ENCODE measurements at regions not wholly inside any gene's neighbourhood (a gene's known extent, or its start where the extent isn't known, plus 50 kb on each side); places are given as distances from the start of the nearest gene placed in this dataset.

DNA sequence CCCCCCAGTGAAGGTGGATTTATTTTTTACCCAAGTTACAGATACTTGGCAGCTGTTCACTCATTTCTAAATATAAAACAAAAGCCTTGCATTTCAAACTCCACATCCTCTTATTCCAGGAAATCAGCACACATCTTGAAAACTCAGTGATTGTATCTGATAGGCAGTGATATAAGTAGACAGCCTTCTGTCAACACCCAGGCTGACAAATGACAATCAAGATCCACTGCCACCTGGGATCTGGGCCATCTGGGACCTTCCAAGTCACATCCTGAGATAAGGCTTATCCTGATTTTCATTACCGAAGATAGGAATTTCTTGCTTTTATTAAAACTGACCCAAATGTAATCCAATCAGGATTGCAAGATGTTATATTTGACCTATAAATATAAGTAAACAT lies 201.3 kb upstream of the PUM3 start:
- Histone ChIP-seq H3K27ac (no peak overlapping the region), H3K9me2 (replicated peaks; ENCODE audit: insufficient read depth) (no peaks in the 10 kb centered on the region), H3K4me3 (no peak overlapping the region), H4K20me1 (ENCODE audit: insufficient read depth, poor library complexity, severe bottlenecking) (no peaks in the 10 kb centered on the region), H3K9me3 (ENCODE audit: low read depth) (no peaks in the 10 kb centered on the region), H3K79me2 (no peaks in the 10 kb centered on the region), H3K4me2 (no peak overlapping the region), H3K4me1 (ENCODE audit: insufficient read depth) (no peaks in the 10 kb centered on the region), H3K36me3 (replicated peaks; ENCODE audit: insufficient read depth, low read depth) (no peaks in the 10 kb centered on the region), H3K27me3 (no peaks in the 10 kb centered on the region), H2AFZ (no peak overlapping the region)
- DNase-seq (ENCODE audit: low spot score), result no peak
- TF ChIP-seq, protein P1, sequence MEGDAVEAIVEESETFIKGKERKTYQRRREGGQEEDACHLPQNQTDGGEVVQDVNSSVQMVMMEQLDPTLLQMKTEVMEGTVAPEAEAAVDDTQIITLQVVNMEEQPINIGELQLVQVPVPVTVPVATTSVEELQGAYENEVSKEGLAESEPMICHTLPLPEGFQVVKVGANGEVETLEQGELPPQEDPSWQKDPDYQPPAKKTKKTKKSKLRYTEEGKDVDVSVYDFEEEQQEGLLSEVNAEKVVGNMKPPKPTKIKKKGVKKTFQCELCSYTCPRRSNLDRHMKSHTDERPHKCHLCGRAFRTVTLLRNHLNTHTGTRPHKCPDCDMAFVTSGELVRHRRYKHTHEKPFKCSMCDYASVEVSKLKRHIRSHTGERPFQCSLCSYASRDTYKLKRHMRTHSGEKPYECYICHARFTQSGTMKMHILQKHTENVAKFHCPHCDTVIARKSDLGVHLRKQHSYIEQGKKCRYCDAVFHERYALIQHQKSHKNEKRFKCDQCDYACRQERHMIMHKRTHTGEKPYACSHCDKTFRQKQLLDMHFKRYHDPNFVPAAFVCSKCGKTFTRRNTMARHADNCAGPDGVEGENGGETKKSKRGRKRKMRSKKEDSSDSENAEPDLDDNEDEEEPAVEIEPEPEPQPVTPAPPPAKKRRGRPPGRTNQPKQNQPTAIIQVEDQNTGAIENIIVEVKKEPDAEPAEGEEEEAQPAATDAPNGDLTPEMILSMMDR (IDR thresholded peaks at IDR 0.05; ENCODE audit: poor library complexity), result no peak
- no peak for TF ChIP-seq EZH2 (IDR thresholded peaks at IDR 0.05; ENCODE audit: borderline replicate concordance)
- no peak for TF ChIP-seq EZH2phosphoT487 (IDR thresholded peaks at IDR 0.05; ENCODE audit: low read depth, severe bottlenecking, unreplicated experiment)
- 80% methylated on average over 1 of the region's 1 CpG for WGBS (ENCODE audit: low lambda C conversion rate, missing lambda C conversion rate)

DNA sequence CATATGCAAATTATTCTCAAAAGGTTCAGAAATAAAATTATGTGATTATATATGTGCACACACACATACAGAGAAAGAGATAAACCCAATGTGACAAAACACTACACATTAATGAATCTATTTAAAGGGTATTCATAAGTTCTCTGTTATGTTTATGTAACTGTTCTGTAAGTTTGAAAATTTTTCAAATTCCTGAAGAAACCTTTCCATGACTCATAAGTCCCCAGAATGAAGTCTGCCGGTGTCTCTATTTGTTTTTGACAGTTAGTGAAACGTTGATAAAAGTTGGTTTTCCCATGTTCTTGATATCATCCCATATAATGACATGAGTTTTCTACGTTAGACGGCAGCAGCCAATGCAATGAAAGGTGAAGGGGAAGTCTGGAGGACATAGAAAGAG lies 199.5 kb upstream of the PUM3 start:
- WGBS (ENCODE audit: low lambda C conversion rate, missing lambda C conversion rate), result 69% methylated on average over 4 of the region's 4 CpGs
- no peak for DNase-seq (ENCODE audit: low spot score)
- Histone ChIP-seq H3K27ac (no peak overlapping the region), H3K4me1 (ENCODE audit: insufficient read depth) (no peaks in the 10 kb centered on the region), H2AFZ (no peak overlapping the region), H3K27me3 (no peaks in the 10 kb centered on the region), H3K79me2 (no peaks in the 10 kb centered on the region), H4K20me1 (ENCODE audit: insufficient read depth, poor library complexity, severe bottlenecking) (no peaks in the 10 kb centered on the region), H3K9me2 (replicated peaks; ENCODE audit: insufficient read depth) (no peaks in the 10 kb centered on the region), H3K4me3 (no peak overlapping the region), H3K9me3 (ENCODE audit: low read depth) (no peaks in the 10 kb centered on the region), H3K4me2 (no peak overlapping the region), H3K36me3 (replicated peaks; ENCODE audit: insufficient read depth, low read depth) (no peaks in the 10 kb centered on the region)
- TF ChIP-seq, protein P1 (IDR thresholded peaks at IDR 0.05; ENCODE audit: poor library complexity), result no peak
- TF ChIP-seq EZH2 (IDR thresholded peaks at IDR 0.05; ENCODE audit: borderline replicate concordance) (no peak), EZH2phosphoT487 (IDR thresholded peaks at IDR 0.05; ENCODE audit: low read depth, severe bottlenecking, unreplicated experiment) (no peak)

DNA sequence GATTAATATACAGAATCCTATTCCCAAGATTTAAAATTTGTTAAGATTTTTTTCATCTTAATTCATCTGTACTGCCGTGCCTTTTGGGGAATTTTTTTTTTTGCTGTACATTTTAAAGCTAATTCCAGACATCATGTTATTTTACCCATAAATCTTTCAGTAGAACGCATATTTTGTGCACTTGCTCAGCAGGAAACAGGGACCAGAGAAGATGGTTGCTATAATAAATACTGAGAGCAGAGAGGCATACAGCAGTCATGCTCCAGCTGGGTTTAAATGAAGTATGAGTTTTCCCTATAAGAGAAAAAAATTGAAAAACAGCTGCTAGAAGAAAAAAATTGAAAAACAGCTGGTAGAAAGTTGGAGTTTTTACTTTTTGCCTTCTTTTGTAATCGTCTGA lies 196.9 kb upstream of the PUM3 start:
- H3K4me3 ChIP-seq, result no peak overlapping the region
- H3K9me3 ChIP-seq (ENCODE audit: low read depth), result no peaks in the 10 kb centered on the region
- no peak overlapping the region for H2AFZ ChIP-seq
- no peak overlapping the region for H3K27ac ChIP-seq
- no peaks in the 10 kb centered on the region for H3K4me1 ChIP-seq (ENCODE audit: insufficient read depth)
- no peak overlapping the region for H3K4me2 ChIP-seq
- DNase-seq (ENCODE audit: low spot score), result no peak
- H4K20me1 ChIP-seq (ENCODE audit: insufficient read depth, poor library complexity, severe bottlenecking), result no peaks in the 10 kb centered on the region
- H3K9me2 ChIP-seq (replicated peaks; ENCODE audit: insufficient read depth), result no peaks in the 10 kb centered on the region
- H3K36me3 ChIP-seq (replicated peaks; ENCODE audit: insufficient read depth, low read depth), result no peaks in the 10 kb centered on the region
- no peak for TF ChIP-seq EZH2phosphoT487 (IDR thresholded peaks at IDR 0.05; ENCODE audit: low read depth, severe bottlenecking, unreplicated experiment)
- no peak for TF ChIP-seq EZH2 (IDR thresholded peaks at IDR 0.05; ENCODE audit: borderline replicate concordance)
- TF ChIP-seq, protein P1 (IDR thresholded peaks at IDR 0.05; ENCODE audit: poor library complexity), result no peak
- H3K27me3 ChIP-seq, result no peaks in the 10 kb centered on the region
- no peaks in the 10 kb centered on the region for H3K79me2 ChIP-seq
- WGBS (ENCODE audit: low lambda C conversion rate, missing lambda C conversion rate), result 91% methylated on average over 3 of the region's 3 CpGs

DNA sequence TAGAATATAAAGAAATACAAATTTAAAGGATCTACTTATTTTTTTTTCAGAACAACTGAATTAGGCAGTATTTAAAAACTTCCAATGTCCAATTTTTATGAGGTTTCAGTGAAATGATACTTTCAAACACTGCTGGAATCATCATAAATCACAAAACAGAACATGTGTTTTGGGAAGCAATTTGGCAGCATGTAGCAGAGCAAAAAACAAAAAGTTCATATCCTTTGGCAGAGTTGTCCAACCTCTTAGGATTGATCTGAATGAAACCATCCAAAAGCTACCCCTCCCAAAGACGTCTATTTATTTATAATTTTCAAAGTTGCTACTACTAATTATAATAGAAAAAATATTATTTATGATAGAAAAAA lies 192.4 kb upstream of the PUM3 start:
- H3K79me2 ChIP-seq, result no peaks in the 10 kb centered on the region
- no peaks in the 10 kb centered on the region for H3K9me2 ChIP-seq (replicated peaks; ENCODE audit: insufficient read depth)
- no peak overlapping the region for H2AFZ ChIP-seq
- no peak for DNase-seq (ENCODE audit: low spot score)
- H3K27ac ChIP-seq, result no peak overlapping the region
- H3K9me3 ChIP-seq (ENCODE audit: low read depth), result no peaks in the 10 kb centered on the region
- no peak for TF ChIP-seq EZH2phosphoT487 (IDR thresholded peaks at IDR 0.05; ENCODE audit: low read depth, severe bottlenecking, unreplicated experiment)
- TF ChIP-seq EZH2 (IDR thresholded peaks at IDR 0.05; ENCODE audit: borderline replicate concordance), result no peak
- TF ChIP-seq, protein P1 (IDR thresholded peaks at IDR 0.05; ENCODE audit: poor library complexity), result no peak
- no peaks in the 10 kb centered on the region for H3K36me3 ChIP-seq (replicated peaks; ENCODE audit: insufficient read depth, low read depth)
- H4K20me1 ChIP-seq (ENCODE audit: insufficient read depth, poor library complexity, severe bottlenecking), result no peaks in the 10 kb centered on the region
- H3K4me3 ChIP-seq, result no peak overlapping the region
- no peak overlapping the region for H3K4me2 ChIP-seq
- H3K4me1 ChIP-seq (ENCODE audit: insufficient read depth), result no peaks in the 10 kb centered on the region
- no peaks in the 10 kb centered on the region for H3K27me3 ChIP-seq
- 64% methylated on average over 1 of the region's 1 CpG for WGBS (ENCODE audit: low lambda C conversion rate, missing lambda C conversion rate)
